NB4 (cell line): ENCODE measurements at regions not wholly inside any gene's neighbourhood (a gene's known extent, or its start where the extent isn't known, plus 50 kb on each side); places are given as distances from the start of the nearest gene placed in this dataset.

Source experiments
- DNase-seq: peaks from one replicate; pipeline ENCODE4 v3.0.0; 2010; ENCODE audit warnings: low read depth
- H3K4me3 ChIP-seq: one replicate; pipeline ENCODE4 v1.5.1; 2011; ENCODE audit warnings: mild to moderate bottlenecking, low read depth, low read length, moderate library complexity
- CTCF ChIP-seq: IDR thresholded peaks from one replicate; pipeline ENCODE4 v1.5.1; 2012; ENCODE audit warnings: low read depth, low read length
- MYC ChIP-seq: IDR thresholded peaks from 2 replicates; pipeline ENCODE4 v1.6.1; 2011; ENCODE audit warnings: low read depth, low read length
- POLR2A ChIP-seq: IDR thresholded peaks from 2 replicates; pipeline ENCODE4 v1.6.1; 2011; ENCODE audit warnings: mild to moderate bottlenecking; ENCODE audit not compliant: insufficient read length; ENCODE audit errors: extremely low read depth
- TF ChIP-seq, protein P1 (sequence below): IDR thresholded peaks from 2 replicates; pipeline ENCODE4 v1.6.1; 2011; ENCODE audit warnings: low read depth, low read length

DNA sequence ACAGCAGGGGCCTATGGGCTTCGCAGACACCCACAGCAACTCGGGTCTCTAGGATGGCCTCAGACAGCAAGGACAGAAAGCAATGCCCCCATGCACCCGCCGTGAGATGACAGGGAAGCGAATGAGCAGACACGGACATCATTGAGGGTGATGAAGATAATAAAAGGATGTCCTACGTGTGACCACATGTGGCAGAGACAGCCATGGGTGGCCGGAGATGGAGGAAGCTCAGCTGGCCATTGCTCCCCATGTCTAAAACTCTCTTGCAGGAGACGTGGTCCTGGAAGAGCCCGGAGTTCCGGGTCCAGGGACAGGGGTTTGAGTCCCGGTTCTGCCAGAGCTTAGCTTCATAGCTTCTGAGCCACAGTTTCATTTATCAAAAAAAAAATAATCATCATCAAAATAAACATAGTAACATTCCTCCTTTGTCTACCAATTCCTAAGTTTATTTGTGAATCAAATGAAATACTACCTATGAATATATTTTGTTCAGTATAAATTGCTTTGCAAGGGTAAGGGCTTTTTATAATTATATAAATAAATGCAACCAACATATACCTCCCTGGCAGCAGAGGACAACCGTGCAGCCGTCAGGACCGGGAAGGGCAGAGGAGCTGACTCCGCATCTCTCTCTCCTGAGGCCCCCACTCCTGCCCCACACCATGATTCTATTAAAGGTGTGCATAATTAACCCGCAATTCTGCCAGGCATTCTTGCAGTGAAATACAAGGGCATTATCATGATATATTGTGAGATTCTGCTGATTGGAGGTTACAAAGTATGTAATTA is 401.4 kb upstream of the MYT1L start:
- no peak for DNase-seq
- no peak overlapping the region for H3K4me3 ChIP-seq
- TF ChIP-seq MYC (no peak), CTCF (no peak), POLR2A (no peak)

DNA sequence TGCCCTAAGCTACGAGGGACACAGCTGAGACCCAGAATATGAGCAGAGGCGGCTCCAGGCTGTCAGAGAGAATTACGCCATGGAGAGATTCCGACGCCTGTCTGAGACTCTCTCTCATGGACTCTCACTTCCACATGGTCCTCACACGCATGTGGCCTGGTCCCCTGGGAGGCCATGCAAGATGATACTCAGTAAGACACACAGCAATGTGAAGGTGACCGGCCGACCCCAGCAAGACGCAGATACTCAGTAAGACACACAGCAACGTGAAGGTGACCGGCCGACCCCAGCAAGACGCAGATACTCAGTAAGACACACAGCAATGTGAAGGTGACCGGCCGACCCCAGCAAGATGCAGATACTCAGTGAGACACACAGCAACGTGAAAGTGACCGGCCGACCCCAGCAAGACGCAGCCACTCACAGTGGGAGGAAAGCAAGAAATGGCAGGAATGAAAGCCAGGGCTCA is 400.8 kb upstream of the MYT1L start:
- no peak overlapping the region for H3K4me3 ChIP-seq
- DNase-seq = no peak
- no peak for TF ChIP-seq MYC
- TF ChIP-seq POLR2A = no peak
- TF ChIP-seq, protein P1, sequence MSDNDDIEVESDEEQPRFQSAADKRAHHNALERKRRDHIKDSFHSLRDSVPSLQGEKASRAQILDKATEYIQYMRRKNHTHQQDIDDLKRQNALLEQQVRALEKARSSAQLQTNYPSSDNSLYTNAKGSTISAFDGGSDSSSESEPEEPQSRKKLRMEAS = no peak
- TF ChIP-seq CTCF = no peak

GRCh38 chr2:2731101-2731815 is 400.2 kb upstream of the MYT1L start:
- no peak for TF ChIP-seq MYC
- TF ChIP-seq, protein P1 = no peak
- no peak for TF ChIP-seq POLR2A
- DNase-seq = no peak
- no peak overlapping the region for H3K4me3 ChIP-seq

GRCh38 chr2:2730301-2730833 is 399.3 kb upstream of the MYT1L start:
- no peak for DNase-seq
- H3K4me3 ChIP-seq = no peak overlapping the region
- TF ChIP-seq, protein P1 = no peak
- TF ChIP-seq MYC (no peak), POLR2A (no peak), CTCF (no peak)

- TF ChIP-seq, protein P1 = no peak
- H3K4me3 ChIP-seq = no peak overlapping the region
- DNase-seq = no peak
Measured at GRCh38 chr2:2729246-2729645, 398.2 kb upstream of the MYT1L start.

DNA sequence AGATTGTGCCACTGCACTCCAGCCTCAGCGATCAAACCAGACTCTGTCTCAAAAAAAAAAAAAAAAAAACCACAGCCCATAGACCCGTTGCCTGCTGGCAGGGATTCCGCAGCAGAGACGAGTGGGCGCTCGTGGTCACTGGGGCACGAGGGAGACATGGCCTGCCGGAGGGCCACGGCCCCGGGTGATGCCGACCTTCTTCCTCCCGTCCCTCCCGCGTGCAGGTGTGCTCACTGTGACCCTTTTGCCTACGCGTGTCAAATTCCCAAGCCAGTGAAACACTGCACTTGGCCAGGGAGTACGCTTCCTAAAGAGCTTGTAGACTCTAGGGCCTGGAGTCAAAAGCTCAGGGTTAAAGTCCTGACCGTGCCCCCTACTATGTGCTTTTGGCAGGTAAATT is 397.6 kb upstream of the MYT1L start:
- H3K4me3 ChIP-seq = no peak overlapping the region
- no peak for TF ChIP-seq CTCF
- TF ChIP-seq POLR2A = no peak
- TF ChIP-seq, protein P1 = no peak
- TF ChIP-seq MYC = no peak
- no peak for DNase-seq
